GM18873 (cell line): ENCODE measurements at regions not wholly inside any gene's neighbourhood (a gene's known extent, or its start where the extent isn't known, plus 50 kb on each side); places are given as distances from the start of the nearest gene placed in this dataset.
"Not testable (repeated sequence)": the region's sequence is repeated elsewhere in the genome, so short reads cannot be mapped to it uniquely, and the experiment has no call there.

Experiments
- ATAC-seq: cut with Tn5 transposase; IDR thresholded peaks from one replicate; pipeline ENCODE4 v1.9.1; 2021; ENCODE audit warnings: mild to moderate bottlenecking, moderate library complexity, moderate number of reproducible peaks; ENCODE audit not compliant: unreplicated experiment, low FRiP score

- no peak for ATAC-seq
Measured at GRCh38 chr7:127530148-127530547, 55.2 kb downstream of the GCC1 start.

GRCh38 chr7:127527561-127527960, 57.8 kb downstream of the GCC1 start:
- ATAC-seq, result no peak

- ATAC-seq, result no peak
Measured at GRCh38 chr7:127525866-127526480, 59.4 kb downstream of the GCC1 start.

- no peak for ATAC-seq
Measured at GRCh38 chr7:127516320-127516719, 69.1 kb downstream of the GCC1 start.

GRCh38 chr7:127514499-127514898, 70.9 kb downstream of the GCC1 start:
- no peak for ATAC-seq

GRCh38 chr7:127513311-127513710, 72.1 kb downstream of the GCC1 start:
- no peak for ATAC-seq

GRCh38 chr7:127512663-127513062, 72.7 kb downstream of the GCC1 start:
- ATAC-seq, result no peak

- no peak for ATAC-seq
Measured at GRCh38 chr7:127504715-127505114, 80.7 kb downstream of the GCC1 start.

- no peak for ATAC-seq
Measured at GRCh38 chr7:127501817-127502216, 83.6 kb downstream of the GCC1 start.

- no peak for ATAC-seq
Measured at GRCh38 chr7:127487381-127487780, 94.9 kb upstream of the ZNF800 start.

GRCh38 chr7:127486654-127487053, 94.1 kb upstream of the ZNF800 start:
- ATAC-seq, result no peak

- ATAC-seq, result no peak
Measured at GRCh38 chr7:127485482-127485881, 93.0 kb upstream of the ZNF800 start.

- no peak for ATAC-seq
Measured at GRCh38 chr7:127484954-127485353, 92.4 kb upstream of the ZNF800 start.

GRCh38 chr7:127478461-127478860, 86.0 kb upstream of the ZNF800 start:
- no peak for ATAC-seq

- no peak for ATAC-seq
Measured at GRCh38 chr7:127478024-127478355, 85.5 kb upstream of the ZNF800 start.

- ATAC-seq, result no peak
Measured at GRCh38 chr7:127477295-127478023, 85.0 kb upstream of the ZNF800 start.

GRCh38 chr7:127476618-127477017, 84.1 kb upstream of the ZNF800 start:
- no peak for ATAC-seq

GRCh38 chr7:127474457-127474856, 81.9 kb upstream of the ZNF800 start:
- no peak for ATAC-seq

- no peak for ATAC-seq
Measured at GRCh38 chr7:127473409-127473808, 80.9 kb upstream of the ZNF800 start.

GRCh38 chr7:127460077-127460476, 67.6 kb upstream of the ZNF800 start:
- ATAC-seq, result no peak

GRCh38 chr7:127451258-127451657, 58.8 kb upstream of the ZNF800 start:
- ATAC-seq, result not testable (repeated sequence)

GRCh38 chr7:127448566-127448965, 56.1 kb upstream of the ZNF800 start:
- ATAC-seq, result no peak
